HCT116 (cell line): ENCODE measurements at regions not wholly inside any gene's neighbourhood (a gene's known extent, or its start where the extent isn't known, plus 50 kb on each side); places are given as distances from the start of the nearest gene placed in this dataset.

Experiments
- ATAC-seq: fragments of 200-7000 bp; cut with Tn5 transposase; 2 replicates; pipeline ENCODE4 v1.9.1; 2020; ENCODE audit warnings: mild to moderate bottlenecking, moderate library complexity
- BruUV-seq: library from RNA; stranded (reverse); fragments of 400-500 nt; replicated peaks from 2 replicates; lab custom pipeline; 2021; lab: Mats Ljungman, UMichigan
- CTCF ChIA-PET: fragments of 300-600 bp; sonication (Branson Sonifier 250); formaldehyde crosslinking; loops from one replicate; lab custom pipeline; 2021; ENCODE audit warnings: antibody characterized with exemption; lab: Charles Lee
- POLR2A ChIA-PET: fragments of 300-600, 350-600 bp; sonication (Branson Sonifier 250); formaldehyde crosslinking; loops from one replicate; lab custom pipeline; 2021; ENCODE audit warnings: antibody characterized with exemption; lab: Charles Lee
- RAD21 ChIA-PET, 2 experiments: fragments of 300-600 bp; sonication (Branson Sonifier 250); formaldehyde crosslinking; loops; one replicate each; lab custom pipeline; 2023; ENCODE audit warnings: low total read pairs in 2 of 2; ENCODE audit not compliant: uncharacterized antibody in 2 of 2, unreplicated experiment in 2 of 2, low non-redundant PET in 1 of 2; lab: Charles Lee
- DNase-seq: peaks from one replicate; pipeline ENCODE4 v3.0.0-alpha.2; 2010; ENCODE audit warnings: low read depth, low spot score
- H2AFZ ChIP-seq: fragments of 200-600 bp; shearing (Covaris generic), sonication (generic); 2 replicates; pipeline ENCODE4 v1.6.1; 2017; ENCODE audit warnings: low read depth, mixed run types, mixed read lengths, antibody characterized with exemption, low read length; ENCODE audit not compliant: poor library complexity, severe bottlenecking
- H3K27ac ChIP-seq: 2 replicates; pipeline ENCODE4 v1.5.1; 2012; ENCODE audit warnings: low read depth, low read length
- H3K27me3 ChIP-seq: fragments of 200-600 bp; sonication (generic); 2 replicates; pipeline ENCODE4 v1.6.1; 2016; ENCODE audit warnings: mixed run types, low read length, mixed read lengths; ENCODE audit not compliant: insufficient read depth
- H3K36me3 ChIP-seq, 2 experiments: fragments of 200-500 bp in 1 of 2; fragments of 200-600 bp in 1 of 2; sonication (Bioruptor generic) in 1 of 2; sonication (generic) in 1 of 2; 2 replicates each; pipeline versions ENCODE4 v1.5.1 to v1.6.1; 2014 to 2016; ENCODE audit warnings: low read length in 2 of 2, inconsistent platforms in 1 of 2, mixed read lengths in 1 of 2, mixed run types in 1 of 2; ENCODE audit not compliant: insufficient read depth in 2 of 2, control insufficient read depth in 1 of 2
- H3K4me1 ChIP-seq, 2 experiments: fragments of 200-600 bp in 1 of 2; sonication (generic) in 1 of 2; 2 replicates each; pipeline versions ENCODE4 v1.5.1 to v1.6.1; 2012 to 2017; ENCODE audit warnings: low read length in 2 of 2, inconsistent platforms in 1 of 2, mild to moderate bottlenecking in 1 of 2, mixed read lengths in 1 of 2, mixed run types in 1 of 2, moderate library complexity in 1 of 2; ENCODE audit not compliant: insufficient read depth in 2 of 2, control insufficient read depth in 1 of 2
- H3K4me2 ChIP-seq: fragments of 200-600 bp; sonication (generic); 2 replicates; pipeline ENCODE4 v1.6.1; 2017; ENCODE audit warnings: mixed run types, low read length, mixed read lengths
- H3K4me3 ChIP-seq, 2 experiments: fragments of 200-600 bp in 1 of 2; sonication (generic) in 1 of 2; replicated peaks in 1 of 2; 2 replicates each; pipeline ENCODE4 v1.5.1; 2011 to 2016; ENCODE audit warnings: low read length in 2 of 2, control low read depth in 1 of 2, low read depth in 1 of 2, mild to moderate bottlenecking in 1 of 2, mixed read lengths in 1 of 2, mixed run types in 1 of 2
- H3K79me2 ChIP-seq: fragments of 200-600 bp; sonication (generic); 2 replicates; pipeline ENCODE4 v1.6.1; 2017; ENCODE audit warnings: mild to moderate bottlenecking, mixed run types, low read length, moderate library complexity, mixed read lengths; ENCODE audit not compliant: insufficient read depth
- H3K9ac ChIP-seq: fragments of 200-600 bp; sonication (generic); 2 replicates; pipeline ENCODE4 v1.6.1; 2016; ENCODE audit warnings: low read length, mixed read lengths
- H3K9me2 ChIP-seq: fragments of 200-600 bp; sonication (generic), shearing (Covaris generic); 2 replicates; pipeline ENCODE4 v1.6.1; 2017; ENCODE audit warnings: mixed run types, mild to moderate bottlenecking, moderate library complexity; ENCODE audit not compliant: insufficient read depth
- H3K9me3 ChIP-seq, 2 experiments: fragments of 200-500 bp in 1 of 2; fragments of 200-600 bp in 1 of 2; sonication (Bioruptor generic) in 1 of 2; sonication (generic) in 1 of 2; 2 replicates each; pipeline ENCODE4 v1.6.1; 2014 to 2017; ENCODE audit warnings: low read length in 2 of 2, mixed read lengths in 2 of 2, inconsistent platforms in 1 of 2, low read depth in 1 of 2, mild to moderate bottlenecking in 1 of 2, mixed run types in 1 of 2, moderate library complexity in 1 of 2; ENCODE audit not compliant: control insufficient read depth in 1 of 2, insufficient read depth in 1 of 2
- H4K20me1 ChIP-seq: fragments of 200-600 bp; sonication (generic), shearing (Covaris generic); 2 replicates; pipeline ENCODE4 v1.6.1; 2017; ENCODE audit warnings: mixed run types, mild to moderate bottlenecking, moderate library complexity; ENCODE audit not compliant: insufficient read depth
- ATF3 ChIP-seq: IDR thresholded peaks from 2 replicates; pipeline ENCODE4 v1.6.1; 2012
- CBX3 ChIP-seq: IDR thresholded peaks from 2 replicates; pipeline ENCODE4 v1.6.1; 2012; ENCODE audit warnings: low read depth
- CEBPB ChIP-seq: IDR thresholded peaks from 2 replicates; pipeline ENCODE4 v1.6.1; 2012; ENCODE audit warnings: low read depth
- ELF1 ChIP-seq: IDR thresholded peaks from 2 replicates; pipeline ENCODE4 v1.6.1; 2012; ENCODE audit warnings: low read depth, borderline replicate concordance
- EZH2 ChIP-seq: fragments of 200-600 bp; sonication (generic); IDR thresholded peaks from 2 replicates; pipeline ENCODE4 v1.6.1; 2017; ENCODE audit warnings: antibody characterized with exemption, mixed run types
- EZH2phosphoT487 ChIP-seq: fragments of 200-600 bp; IDR thresholded peaks from 2 replicates; pipeline ENCODE4 v1.6.1; 2018; ENCODE audit warnings: antibody characterized with exemption, borderline replicate concordance
- POLR2AphosphoS5 ChIP-seq: IDR thresholded peaks from 2 replicates; pipeline ENCODE4 v1.6.1; 2011; ENCODE audit warnings: mild to moderate bottlenecking, low read depth, low read length, moderate library complexity
- SIN3A ChIP-seq: IDR thresholded peaks from 2 replicates; pipeline ENCODE4 v1.6.1; 2012; ENCODE audit warnings: low read depth
- SP1 ChIP-seq: IDR thresholded peaks from 2 replicates; pipeline ENCODE4 v1.6.1; 2012; ENCODE audit warnings: low read depth
- SRF ChIP-seq: IDR thresholded peaks from 2 replicates; pipeline ENCODE4 v1.6.1; 2012; ENCODE audit warnings: low read depth
- TCF7L2 ChIP-seq: IDR thresholded peaks from 2 replicates; pipeline ENCODE4 v1.7.0; 2011; ENCODE audit warnings: borderline replicate concordance, inconsistent platforms; ENCODE audit not compliant: insufficient read depth, insufficient read length; ENCODE audit errors: extremely low read depth
- YY1 ChIP-seq: IDR thresholded peaks from 2 replicates; pipeline ENCODE4 v1.6.1; 2011; ENCODE audit warnings: low read length, low read depth, moderate library complexity, mild to moderate bottlenecking; ENCODE audit not compliant: insufficient replicate concordance; ENCODE audit errors: extremely low read depth
- ZBTB33 ChIP-seq: IDR thresholded peaks from 2 replicates; pipeline ENCODE4 v1.6.1; 2011; ENCODE audit warnings: mild to moderate bottlenecking, low read length, moderate library complexity; ENCODE audit not compliant: insufficient replicate concordance; ENCODE audit errors: extremely low read depth
- ZNF274 ChIP-seq: fragments of 200-500 bp; sonication (Bioruptor generic); IDR thresholded peaks from 2 replicates; pipeline ENCODE4 v1.6.1; 2014; ENCODE audit warnings: mild to moderate bottlenecking, low read depth, low read length, inconsistent platforms
- intact Hi-C: fragments of 100-400 bp; cut with micrococcal nuclease; formaldehyde crosslinking; loops from 2 replicates; pipeline ENCODE4 v1.10.0; 2022

- Histone ChIP-seq H3K79me2 (no peaks in the 10 kb centered on the region), H2AFZ (no peak overlapping the region), H3K9me2 (no peaks in the 10 kb centered on the region), H3K4me3 (no peak overlapping the region), H3K9ac (no peak overlapping the region), H3K4me1 (no peaks in the 10 kb centered on the region), H3K9me3 (no peaks in the 10 kb centered on the region), H3K4me2 (no peak overlapping the region), H3K36me3 (no peaks in the 10 kb centered on the region), H4K20me1 (no peaks in the 10 kb centered on the region), H3K27me3 (no peaks in the 10 kb centered on the region), H3K27ac (no peak overlapping the region)
- DNase-seq (no peak), ATAC-seq (no peak)
- TF ChIP-seq CEBPB, result no peak
- TF ChIP-seq ATF3, result no peak
- no peak for TF ChIP-seq SP1
- TF ChIP-seq ZNF274, result no peak
- TF ChIP-seq CBX3, result no peak
- no peak for TF ChIP-seq POLR2AphosphoS5
- no peak for TF ChIP-seq SRF
- TF ChIP-seq EZH2phosphoT487, result no peak
- TF ChIP-seq ELF1, result no peak
- no peak for TF ChIP-seq EZH2
- no peak for TF ChIP-seq YY1
- TF ChIP-seq SIN3A, result no peak
- TF ChIP-seq ZBTB33, result no peak
- TF ChIP-seq TCF7L2, result no peak
- RAD21 ChIA-PET, result no interaction called here
- BruUV-seq, result no TSS peak
- intact Hi-C loops, result no loop called here
- POLR2A ChIA-PET, result no interaction called here
- CTCF ChIA-PET, result no interaction called here
Observed at GRCh38 chr5:87081511-87082372, 185.9 kb upstream of the RASA1 start.
